Esophagus muscularis mucosa (tissue), 4 donors: ENCODE measurements at regions not wholly inside any gene's neighbourhood (a gene's known extent, or its start where the extent isn't known, plus 50 kb on each side); places are given as distances from the start of the nearest gene placed in this dataset.
"Not testable (repeated sequence)": the region's sequence is repeated elsewhere in the genome, so short reads cannot be mapped to it uniquely, and the experiment has no call there.

Source experiments
- DNase-seq: peaks from one replicate; pipeline ENCODE4 v3.0.0-alpha.2; 2017; ENCODE audit errors: extremely low spot score
- H3K27ac ChIP-seq, 4 donors: fragments of 200-600 bp; sonication (generic); replicated peaks in 1 of 4; 1 replicate in 3 of 4; 2 replicates in 1 of 4; pipeline ENCODE4 v1.5.1; 2016 to 2019; ENCODE audit warnings: mild to moderate bottlenecking in 1 of 4
- H3K27me3 ChIP-seq, 4 donors: fragments of 200-600 bp; sonication (generic); one replicate each; pipeline versions ENCODE4 v1.5.1 to v1.6.0; 2016 to 2019
- H3K36me3 ChIP-seq, 4 donors: fragments of 200-600 bp; sonication (generic); one replicate each; pipeline ENCODE4 v1.5.1; 2016 to 2019
- H3K4me1 ChIP-seq, 4 donors: fragments of 200-600 bp; sonication (generic); one replicate each; pipeline ENCODE4 v1.5.1; 2016 to 2019
- H3K4me3 ChIP-seq, 4 donors: fragments of 200-600 bp; sonication (generic); 1 replicate in 2 of 4; 2 replicates in 2 of 4; pipeline ENCODE4 v1.5.1; 2016 to 2019; ENCODE audit warnings: mild to moderate bottlenecking in 4 of 4, moderate library complexity in 1 of 4
- H3K9me3 ChIP-seq, 4 donors: fragments of 200-600 bp; sonication (generic); 1 replicate in 3 of 4; 2 replicates in 1 of 4; pipeline ENCODE4 v1.5.1; 2016 to 2019
- EP300 ChIP-seq: sonication (generic); formaldehyde crosslinking; IDR thresholded peaks from one replicate; pipeline ENCODE4 v1.6.1; 2017; ENCODE audit warnings: antibody characterized with exemption
- POLR2A ChIP-seq: fragments of 450-650 bp; IDR thresholded peaks from one replicate; pipeline ENCODE4 v1.6.1; 2017; ENCODE audit warnings: antibody characterized with exemption, moderate library complexity, mild to moderate bottlenecking, low read depth
- POLR2AphosphoS5 ChIP-seq, 2 donors: sonication (generic); formaldehyde crosslinking; IDR thresholded peaks; one replicate each; pipeline ENCODE4 v1.6.1; 2017; ENCODE audit warnings: antibody characterized with exemption in 2 of 2
- WGBS: methylation state at CpG from one replicate; pipeline ENCODE4 v1.1.5; 2018; 5-methylcytosine and 5-hydroxymethylcytosine counted together
- intact Hi-C: fragments of 100-400 bp; cut with DNase I; formaldehyde crosslinking; loops from one replicate; pipeline ENCODE4 v1.15.1; 2023
- TF ChIP-seq, protein P1 (sequence below), 3 experiments: fragments of 200-600 bp in 2 of 3; fragments of 450-650 bp in 1 of 3; sonication (generic) in 2 of 3; IDR thresholded peaks; one replicate each; pipeline ENCODE4 v1.5.1; 2017 to 2019; ENCODE audit warnings: antibody characterized with exemption in 3 of 3, mild to moderate bottlenecking in 2 of 3, moderate library complexity in 1 of 3

DNA sequence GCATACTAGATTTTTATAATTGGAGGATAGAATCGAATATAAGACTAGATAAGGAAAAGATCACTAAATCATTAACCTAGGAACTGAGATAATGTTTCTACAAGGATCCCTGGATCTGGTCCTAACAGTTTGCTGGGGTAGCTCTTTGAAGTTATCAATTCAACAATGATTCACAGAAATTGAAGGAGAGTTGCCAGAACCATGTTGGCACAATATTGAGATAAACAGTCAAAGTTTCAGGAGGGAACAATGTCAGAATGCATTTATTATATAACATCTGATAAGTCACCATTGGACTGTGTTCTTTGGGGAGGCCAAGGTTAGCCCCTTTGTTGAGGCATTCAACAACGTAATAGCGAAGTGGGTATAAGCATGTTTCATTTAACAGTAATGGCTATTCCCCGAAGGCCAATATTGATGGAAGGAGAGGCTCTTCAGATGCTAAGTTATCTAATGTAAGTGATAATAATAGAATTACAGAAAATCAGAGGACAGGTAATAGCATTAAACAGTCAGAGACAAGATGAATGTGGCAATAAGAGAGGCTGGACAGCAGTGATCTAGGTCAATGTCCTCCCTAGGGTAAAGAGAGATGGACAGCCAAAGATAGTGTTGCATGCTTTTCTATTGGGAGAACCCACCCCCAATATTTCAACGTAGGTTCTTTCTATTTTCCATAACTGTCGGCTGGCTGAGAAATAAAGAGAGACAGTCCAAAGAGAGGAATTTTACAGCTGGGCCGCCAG, 604.8 kb upstream of the GYPC start:
- TF ChIP-seq POLR2A (no peak), POLR2AphosphoS5 (IDR thresholded peaks at IDR 0.05) (no peak), EP300 (no peak)
- TF ChIP-seq, protein P1, sequence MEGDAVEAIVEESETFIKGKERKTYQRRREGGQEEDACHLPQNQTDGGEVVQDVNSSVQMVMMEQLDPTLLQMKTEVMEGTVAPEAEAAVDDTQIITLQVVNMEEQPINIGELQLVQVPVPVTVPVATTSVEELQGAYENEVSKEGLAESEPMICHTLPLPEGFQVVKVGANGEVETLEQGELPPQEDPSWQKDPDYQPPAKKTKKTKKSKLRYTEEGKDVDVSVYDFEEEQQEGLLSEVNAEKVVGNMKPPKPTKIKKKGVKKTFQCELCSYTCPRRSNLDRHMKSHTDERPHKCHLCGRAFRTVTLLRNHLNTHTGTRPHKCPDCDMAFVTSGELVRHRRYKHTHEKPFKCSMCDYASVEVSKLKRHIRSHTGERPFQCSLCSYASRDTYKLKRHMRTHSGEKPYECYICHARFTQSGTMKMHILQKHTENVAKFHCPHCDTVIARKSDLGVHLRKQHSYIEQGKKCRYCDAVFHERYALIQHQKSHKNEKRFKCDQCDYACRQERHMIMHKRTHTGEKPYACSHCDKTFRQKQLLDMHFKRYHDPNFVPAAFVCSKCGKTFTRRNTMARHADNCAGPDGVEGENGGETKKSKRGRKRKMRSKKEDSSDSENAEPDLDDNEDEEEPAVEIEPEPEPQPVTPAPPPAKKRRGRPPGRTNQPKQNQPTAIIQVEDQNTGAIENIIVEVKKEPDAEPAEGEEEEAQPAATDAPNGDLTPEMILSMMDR (IDR thresholded peaks at IDR 0.05) = no peak
- 88% methylated on average over 7 of the region's 7 CpGs for WGBS
- intact Hi-C loops = no loop called here
- Histone ChIP-seq H3K4me1 (no peaks in the 10 kb centered on the region), H3K36me3 (no peaks in the 10 kb centered on the region), H3K27me3 (no peaks in the 10 kb centered on the region), H3K9me3 (peaks cover 0 to 27% (median 9%) of the 10 kb centered on the region in 4 donors), H3K4me3 (no peak overlapping the region), H3K27ac (no peak overlapping the region)
- DNase-seq = no peak

DNA sequence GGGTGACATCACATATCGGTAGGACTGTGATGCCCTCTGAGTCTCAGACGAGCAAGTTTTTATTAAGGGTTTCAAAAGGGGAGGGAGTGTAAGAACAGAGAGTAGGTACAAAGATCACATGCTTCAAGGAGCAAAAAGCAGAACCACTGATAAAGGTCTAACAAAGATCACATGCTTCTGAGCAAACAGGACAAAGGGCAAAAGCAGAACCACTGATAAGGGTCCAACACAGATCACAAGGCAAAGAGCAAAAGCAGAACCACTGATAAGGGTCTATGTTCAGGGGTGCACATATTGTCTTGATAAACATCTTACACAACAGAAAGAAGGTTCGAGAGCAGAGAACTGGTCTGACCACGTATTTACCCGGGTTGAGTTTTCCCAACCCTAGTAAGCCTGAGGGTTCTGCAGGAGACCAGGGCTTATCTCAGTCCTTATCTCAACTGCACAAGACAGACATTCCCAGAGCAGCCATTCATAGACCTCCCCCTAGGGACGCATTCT, 604.2 kb upstream of the GYPC start:
- 92% methylated on average over 6 of the region's 6 CpGs for WGBS
- H3K9me3 ChIP-seq = peaks cover 0 to 27% (median 10%) of the 10 kb centered on the region in 4 donors
- H3K27me3 ChIP-seq, H3K36me3 ChIP-seq, DNase-seq, H3K27ac ChIP-seq, H3K4me1 ChIP-seq, intact Hi-C loops, H3K4me3 ChIP-seq: not testable (repeated sequence)

DNA sequence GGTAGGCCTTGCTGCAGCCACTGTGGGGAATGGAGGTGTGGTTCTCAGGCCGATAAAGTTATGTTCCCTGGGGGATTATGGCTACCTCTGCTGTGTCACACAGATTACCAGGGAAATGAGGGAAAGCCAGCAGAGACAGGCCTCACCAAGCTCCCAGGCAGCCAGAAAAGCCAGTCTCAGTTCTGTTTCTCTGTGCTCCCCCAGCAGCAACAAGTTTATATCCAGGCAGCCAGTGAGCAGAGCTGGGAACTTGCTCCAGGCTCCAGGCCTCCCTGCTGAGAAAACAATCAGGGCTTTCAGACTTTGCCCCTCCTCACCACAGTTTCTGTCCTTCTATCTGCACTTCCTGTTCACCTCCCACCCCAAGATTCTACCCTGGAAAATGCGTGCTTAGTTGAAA, 596.6 kb upstream of the GYPC start:
- Histone ChIP-seq H3K9me3 (peaks cover 0 to 37% (median 13%) of the 10 kb centered on the region in 4 donors), H3K4me1 (no peaks in the 10 kb centered on the region), H3K36me3 (no peaks in the 10 kb centered on the region), H3K27me3 (no peaks in the 10 kb centered on the region), H3K27ac (no peak overlapping the region), H3K4me3 (no peak overlapping the region)
- DNase-seq = no peak
- no peak for TF ChIP-seq POLR2A
- intact Hi-C loops = no loop called here
- 57% methylated on average over 2 of the region's 2 CpGs for WGBS

DNA sequence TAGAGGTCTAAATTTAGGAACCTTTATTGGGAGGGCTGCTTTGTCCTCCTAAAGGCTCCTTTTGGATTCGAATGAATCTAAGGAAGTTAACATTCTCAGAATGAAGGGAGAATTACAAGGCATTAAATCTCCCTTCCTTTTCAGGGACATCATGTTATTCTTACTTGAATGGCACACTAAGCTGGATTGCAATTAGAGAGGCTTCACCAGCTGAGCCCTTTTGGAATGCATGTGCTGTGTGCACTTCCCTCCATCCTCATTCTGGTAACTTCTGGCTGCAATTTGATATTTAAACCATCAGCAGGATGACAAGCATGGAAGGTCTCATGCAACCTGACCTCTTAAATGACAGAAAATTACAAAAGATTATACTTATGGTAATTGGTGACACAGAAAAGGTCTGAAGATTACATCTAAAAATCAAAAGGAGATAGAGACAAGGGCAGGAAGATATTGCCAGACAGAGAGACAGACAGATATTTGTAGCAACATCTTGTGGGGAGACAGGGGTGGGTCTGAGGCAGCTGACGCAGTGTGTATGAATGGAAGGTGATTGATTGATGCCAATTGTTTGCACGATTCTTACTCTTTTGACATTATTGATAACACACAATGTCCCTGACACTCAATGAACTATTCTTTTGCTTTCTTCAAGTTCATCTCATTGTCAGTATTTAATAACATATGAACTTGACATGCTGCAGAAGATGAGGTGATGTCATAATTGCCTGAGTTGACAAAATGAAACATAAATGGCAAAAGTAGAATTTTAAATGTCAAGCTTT, 570.8 kb upstream of the GYPC start:
- Histone ChIP-seq H3K27ac (no peak overlapping the region), H3K4me3 (no peak overlapping the region), H3K9me3 (no peaks in the 10 kb centered on the region), H3K27me3 (no peaks in the 10 kb centered on the region), H3K36me3 (no peaks in the 10 kb centered on the region), H3K4me1 (no peaks in the 10 kb centered on the region)
- TF ChIP-seq, protein P1 (IDR thresholded peaks at IDR 0.05) = no peak
- no peak for TF ChIP-seq POLR2AphosphoS5 (IDR thresholded peaks at IDR 0.05)
- intact Hi-C loops = no loop called here
- no peak for DNase-seq
- 43% methylated on average over 3 of the region's 3 CpGs for WGBS

DNA sequence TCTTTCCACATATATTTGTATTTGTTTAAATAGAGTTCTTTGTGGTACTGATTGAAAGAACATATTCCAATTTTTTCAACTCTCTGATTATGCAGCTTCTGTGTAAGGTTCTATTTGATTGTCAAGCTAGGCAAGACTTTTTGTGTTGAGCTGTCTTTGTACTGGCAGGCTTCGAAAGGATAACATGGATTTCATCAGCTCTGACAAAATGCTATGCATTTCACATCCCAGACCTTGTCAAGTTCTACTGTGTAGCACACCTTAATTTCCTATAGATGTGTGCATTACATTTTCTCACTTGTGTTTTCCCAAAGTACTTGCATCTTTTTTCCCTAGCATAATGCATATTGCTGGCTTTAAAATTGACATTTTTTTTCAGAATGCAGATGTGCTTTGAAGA, 555.0 kb upstream of the GYPC start:
- Histone ChIP-seq H3K4me1 (no peaks in the 10 kb centered on the region), H3K36me3 (no peaks in the 10 kb centered on the region), H3K4me3 (no peak overlapping the region), H3K27ac (no peak overlapping the region), H3K9me3 (peaks cover 0 to 6% (median 1%) of the 10 kb centered on the region in 4 donors), H3K27me3 (no peaks in the 10 kb centered on the region)
- intact Hi-C loops = no loop called here
- 59% methylated on average over 1 of the region's 1 CpG for WGBS
- no peak for DNase-seq
- TF ChIP-seq POLR2AphosphoS5 (IDR thresholded peaks at IDR 0.05) = no peak
- TF ChIP-seq EP300 = no peak
- no peak for TF ChIP-seq POLR2A
- TF ChIP-seq, protein P1 (IDR thresholded peaks at IDR 0.05) = no peak
